NB4 (cell line): ENCODE measurements at regions not wholly inside any gene's neighbourhood (a gene's known extent, or its start where the extent isn't known, plus 50 kb on each side); places are given as distances from the start of the nearest gene placed in this dataset.

ENCODE experiments used
- CTCF ChIP-seq: IDR thresholded peaks from one replicate; pipeline ENCODE4 v1.5.1; 2012; ENCODE audit warnings: low read depth, low read length
- MAX ChIP-seq: IDR thresholded peaks from 2 replicates; pipeline ENCODE4 v1.6.1; 2011; ENCODE audit warnings: low read depth, low read length
- MYC ChIP-seq: IDR thresholded peaks from 2 replicates; pipeline ENCODE4 v1.6.1; 2011; ENCODE audit warnings: low read depth, low read length
- POLR2A ChIP-seq: IDR thresholded peaks from 2 replicates; pipeline ENCODE4 v1.6.1; 2011; ENCODE audit warnings: mild to moderate bottlenecking; ENCODE audit not compliant: insufficient read length; ENCODE audit errors: extremely low read depth

GRCh38 chr7:95675632-95676031, 79.3 kb upstream of the PDK4 start:
- TF ChIP-seq CTCF: no peak
- TF ChIP-seq MAX: no peak
- no peak for TF ChIP-seq POLR2A
- no peak for TF ChIP-seq MYC
